Upper lobe of left lung (tissue), 4 donors: ENCODE measurements at regions not wholly inside any gene's neighbourhood (a gene's known extent, or its start where the extent isn't known, plus 50 kb on each side); places are given as distances from the start of the nearest gene placed in this dataset.

ENCODE experiments used
- CTCF ChIP-seq, 6 experiments: fragments of 450-650 bp in 4 of 6; fragments of 200-600 bp in 2 of 6; sonication (generic) in 2 of 6; IDR thresholded peaks; one replicate each; pipeline ENCODE4 v1.5.1; 2016 to 2019; ENCODE audit warnings: antibody characterized with exemption in 6 of 6
- EP300 ChIP-seq, 4 donors: sonication (generic); formaldehyde crosslinking; IDR thresholded peaks; one replicate each; pipeline ENCODE4 v1.5.1; 2017; ENCODE audit warnings: antibody characterized with exemption in 4 of 4, control low read depth in 2 of 4
- POLR2A ChIP-seq, 4 donors: fragments of 450-650 bp; IDR thresholded peaks; one replicate each; pipeline ENCODE4 v1.5.1; 2016 to 2017; ENCODE audit warnings: antibody characterized with exemption in 4 of 4, mild to moderate bottlenecking in 2 of 4
- POLR2AphosphoS5 ChIP-seq, 2 donors: sonication (generic); formaldehyde crosslinking; IDR thresholded peaks; one replicate each; pipeline ENCODE4 v1.5.1; 2017; ENCODE audit warnings: antibody characterized with exemption in 2 of 2

- TF ChIP-seq POLR2AphosphoS5 (IDR thresholded peaks at IDR 0.05) (no peak), CTCF (IDR thresholded peaks at IDR 0.05) (no peak), POLR2A (IDR thresholded peaks at IDR 0.05) (no peak), EP300 (IDR thresholded peaks at IDR 0.05) (no peak)
Measured at GRCh38 chr18:70459731-70460130, 170.9 kb downstream of the SOCS6 start.
